Stimulated activated CD4-positive, alpha-beta T cell treated with anti-CD3 and anti-CD28 coated beads, Interleukin-2, amount 100 ng/mL, for 24 hours (primary cell): ENCODE measurements at regions not wholly inside any gene's neighbourhood (a gene's known extent, or its start where the extent isn't known, plus 50 kb on each side); places are given as distances from the start of the nearest gene placed in this dataset.

ENCODE experiments used
- DNase-seq, 2 donors: peaks; one replicate each; pipeline ENCODE4 v3.0.0-alpha.2; 2020

- DNase-seq, result no peak
These were observed 279.6 kb upstream of the PITRM1 start for GRCh38 chr10:3452173-3452626.

- no peak for DNase-seq
These were observed 279.1 kb upstream of the PITRM1 start for GRCh38 chr10:3451516-3452172.

GRCh38 chr10:3446221-3446620, 273.6 kb upstream of the PITRM1 start:
- no peak for DNase-seq

- no peak for DNase-seq
These were observed 273.1 kb upstream of the PITRM1 start for GRCh38 chr10:3445648-3446047.

- no peak for DNase-seq
These were observed 269.9 kb upstream of the PITRM1 start for GRCh38 chr10:3442451-3442990.

- no peak for DNase-seq
These were observed 266.6 kb upstream of the PITRM1 start for GRCh38 chr10:3439183-3439582.

- DNase-seq, result no peak
These were observed 266.0 kb upstream of the PITRM1 start for GRCh38 chr10:3438606-3439005.

- DNase-seq, result no peak
These were observed 263.1 kb upstream of the PITRM1 start for GRCh38 chr10:3435671-3436070.

- DNase-seq, result no peak
These were observed 261.4 kb upstream of the PITRM1 start for GRCh38 chr10:3433988-3434387.

- no peak for DNase-seq
These were observed 260.5 kb upstream of the PITRM1 start for GRCh38 chr10:3433131-3433530.

- DNase-seq, result no peak
These were observed 259.7 kb upstream of the PITRM1 start for GRCh38 chr10:3432081-3432825.

- no peak for DNase-seq
These were observed 257.9 kb upstream of the PITRM1 start for GRCh38 chr10:3430501-3430900.

GRCh38 chr10:3429676-3430075, 257.1 kb upstream of the PITRM1 start:
- no peak for DNase-seq

GRCh38 chr10:3428826-3429225, 256.2 kb upstream of the PITRM1 start:
- no peak for DNase-seq

- no peak for DNase-seq
These were observed 255.4 kb upstream of the PITRM1 start for GRCh38 chr10:3427950-3428354.

- no peak for DNase-seq
These were observed 254.8 kb upstream of the PITRM1 start for GRCh38 chr10:3427347-3427746.

- no peak for DNase-seq
These were observed 253.7 kb upstream of the PITRM1 start for GRCh38 chr10:3426190-3426845.

GRCh38 chr10:3425716-3426115, 253.1 kb upstream of the PITRM1 start:
- DNase-seq, result no peak

- DNase-seq, result no peak
These were observed 252.7 kb upstream of the PITRM1 start for GRCh38 chr10:3425261-3425660.

GRCh38 chr10:3424111-3424851, 251.7 kb upstream of the PITRM1 start:
- no peak for DNase-seq

GRCh38 chr10:3423384-3423783, 250.8 kb upstream of the PITRM1 start:
- DNase-seq, result no peak

- DNase-seq, result peak in 1 of 2 donors; percentile 9
These were observed 249.7 kb upstream of the PITRM1 start for GRCh38 chr10:3422282-3422681.
